Right lobe of liver (tissue), 6 donors: ENCODE measurements at regions not wholly inside any gene's neighbourhood (a gene's known extent, or its start where the extent isn't known, plus 50 kb on each side); places are given as distances from the start of the nearest gene placed in this dataset.

Experiments
- ATAC-seq, 4 donors: fragments of 200-7000 bp; cut with Tn5 transposase; one replicate each; pipeline ENCODE4 v1.9.1; 2020; ENCODE audit warnings: mild to moderate bottlenecking in 4 of 4, moderate library complexity in 4 of 4
- DNase-seq, 3 donors: peaks; one replicate each; pipeline ENCODE4 v3.0.0-alpha.2; 2020
- H3K27ac ChIP-seq, 3 donors: fragments of 200-600 bp; one replicate each; pipeline ENCODE4 v1.8.0; 2022
- H3K27me3 ChIP-seq, 2 donors: fragments of 200-600 bp; one replicate each; pipeline ENCODE4 v1.8.0; 2022
- H3K36me3 ChIP-seq, 4 donors: fragments of 200-600 bp; sonication (generic) in 1 of 4; one replicate each; pipeline versions ENCODE4 v1.5.1 to v1.8.0; 2017 to 2022; ENCODE audit warnings: control low read depth in 1 of 4
- H3K4me1 ChIP-seq, 4 donors: fragments of 200-600 bp; sonication (generic) in 1 of 4; one replicate each; pipeline versions ENCODE4 v1.5.1 to v1.8.0; 2017 to 2022; ENCODE audit warnings: control low read depth in 1 of 4
- H3K4me3 ChIP-seq, 3 donors: fragments of 200-600 bp; one replicate each; pipeline ENCODE4 v1.8.0; 2022
- H3K9me3 ChIP-seq, 4 donors: fragments of 200-600 bp; sonication (generic) in 1 of 4; one replicate each; pipeline versions ENCODE4 v1.5.1 to v1.8.0; 2017 to 2022; ENCODE audit warnings: control low read depth in 1 of 4
- POLR2A ChIP-seq: fragments of 450-650 bp; IDR thresholded peaks from one replicate; pipeline ENCODE4 v1.6.1; 2017; ENCODE audit warnings: antibody characterized with exemption, mild to moderate bottlenecking
- WGBS: methylation state at CpG from one replicate; pipeline ENCODE4 v1.1.6; 2018; ENCODE audit warnings: low coverage, low lambda C conversion rate; ENCODE audit not compliant: insufficient coverage; ENCODE audit errors: missing lambda C conversion rate; 5-methylcytosine and 5-hydroxymethylcytosine counted together
- intact Hi-C, 2 donors: fragments of 100-400 bp; cut with DNase I; formaldehyde crosslinking; loops; one replicate each; pipeline versions ENCODE4 v1.11.2 to v1.14.1; 2022
- TF ChIP-seq, protein P1 (sequence below), 4 donors: fragments of 200-600 bp in 3 of 4; fragments of 450-650 bp in 1 of 4; IDR thresholded peaks; one replicate each; pipeline versions ENCODE4 v1.5.1 to v1.8.0; 2016 to 2022; ENCODE audit warnings: antibody characterized with exemption in 4 of 4, mild to moderate bottlenecking in 2 of 4
- donor health status: DM: no; HTN: yes; CAD: no.
- donor health status: DM: no; HTN: no; CAD: no.
- donor health status: DM: no; HTN: no; CAD: no.
- donor health status: DM: no; HTN: yes; CAD: no.
- donor health status: DM: no; HTN: yes; CAD: no.

DNA sequence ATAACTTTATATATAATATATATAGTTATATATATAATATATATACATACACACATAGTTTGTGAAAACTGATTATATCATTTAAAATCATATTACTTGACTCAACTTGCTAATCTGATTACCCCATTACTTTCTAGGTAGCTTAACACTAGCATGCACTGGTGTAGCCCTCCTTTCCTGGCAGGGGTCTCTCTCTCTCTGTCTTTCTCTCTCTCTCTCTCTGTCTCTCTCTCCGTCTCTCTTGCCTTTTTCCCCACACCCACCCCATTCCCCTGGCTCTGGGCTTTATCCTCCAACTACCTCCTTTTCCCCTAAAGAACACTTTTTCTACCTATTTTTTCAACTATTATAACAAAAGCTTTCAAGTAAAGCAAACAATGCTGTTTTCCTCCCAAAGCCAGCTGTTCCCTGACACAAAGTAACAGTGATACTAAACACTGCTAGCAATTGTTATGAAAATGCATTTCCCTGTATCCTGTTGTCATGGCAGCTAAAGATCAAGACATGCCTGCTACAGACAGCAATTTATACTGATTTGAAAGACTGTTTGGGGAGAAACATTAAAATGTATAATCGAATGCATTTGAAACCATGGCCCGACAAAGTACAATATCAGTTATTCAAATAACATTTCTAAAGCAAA is 89.4 kb downstream of the CHD9NB start:
- Histone ChIP-seq H3K9me3 (no peaks in the 10 kb centered on the region), H3K27me3 (no peaks in the 10 kb centered on the region), H3K4me3 (no peak overlapping the region), H3K4me1 (no peaks in the 10 kb centered on the region), H3K36me3 (no peaks in the 10 kb centered on the region), H3K27ac (no peak overlapping the region)
- 73% methylated on average over 3 of the region's 3 CpGs for WGBS
- ATAC-seq (no peak), DNase-seq (no peak)
- intact Hi-C loops: no loop called here
- no peak for TF ChIP-seq POLR2A
- TF ChIP-seq, protein P1, sequence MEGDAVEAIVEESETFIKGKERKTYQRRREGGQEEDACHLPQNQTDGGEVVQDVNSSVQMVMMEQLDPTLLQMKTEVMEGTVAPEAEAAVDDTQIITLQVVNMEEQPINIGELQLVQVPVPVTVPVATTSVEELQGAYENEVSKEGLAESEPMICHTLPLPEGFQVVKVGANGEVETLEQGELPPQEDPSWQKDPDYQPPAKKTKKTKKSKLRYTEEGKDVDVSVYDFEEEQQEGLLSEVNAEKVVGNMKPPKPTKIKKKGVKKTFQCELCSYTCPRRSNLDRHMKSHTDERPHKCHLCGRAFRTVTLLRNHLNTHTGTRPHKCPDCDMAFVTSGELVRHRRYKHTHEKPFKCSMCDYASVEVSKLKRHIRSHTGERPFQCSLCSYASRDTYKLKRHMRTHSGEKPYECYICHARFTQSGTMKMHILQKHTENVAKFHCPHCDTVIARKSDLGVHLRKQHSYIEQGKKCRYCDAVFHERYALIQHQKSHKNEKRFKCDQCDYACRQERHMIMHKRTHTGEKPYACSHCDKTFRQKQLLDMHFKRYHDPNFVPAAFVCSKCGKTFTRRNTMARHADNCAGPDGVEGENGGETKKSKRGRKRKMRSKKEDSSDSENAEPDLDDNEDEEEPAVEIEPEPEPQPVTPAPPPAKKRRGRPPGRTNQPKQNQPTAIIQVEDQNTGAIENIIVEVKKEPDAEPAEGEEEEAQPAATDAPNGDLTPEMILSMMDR (IDR thresholded peaks at IDR 0.05): no peak

DNA sequence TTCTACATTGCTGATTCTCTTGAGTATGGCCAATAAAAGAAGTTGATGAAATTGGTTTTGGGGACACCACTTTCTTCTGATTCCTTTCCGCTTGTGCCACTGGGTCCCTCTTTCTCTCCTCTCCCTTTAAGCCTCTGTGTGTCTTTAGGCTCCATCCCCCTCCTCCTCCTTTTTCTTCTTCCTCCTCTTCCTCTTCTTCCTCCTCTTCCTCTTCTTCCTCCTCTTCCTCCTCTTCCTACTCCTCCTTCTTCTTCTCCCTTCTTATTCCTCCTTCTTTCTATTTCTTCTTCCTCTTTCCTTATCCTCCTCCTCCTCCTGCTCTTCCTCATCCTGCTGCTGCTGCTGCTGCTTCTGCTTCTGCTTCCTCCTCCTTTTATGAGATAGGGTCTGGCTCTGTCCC is 93.7 kb downstream of the CHD9NB start:
- no CpG with 5 or more reads among the region's 1 CpG for WGBS
- no peaks in the 10 kb centered on the region for H3K9me3 ChIP-seq
- ATAC-seq: no peak

DNA sequence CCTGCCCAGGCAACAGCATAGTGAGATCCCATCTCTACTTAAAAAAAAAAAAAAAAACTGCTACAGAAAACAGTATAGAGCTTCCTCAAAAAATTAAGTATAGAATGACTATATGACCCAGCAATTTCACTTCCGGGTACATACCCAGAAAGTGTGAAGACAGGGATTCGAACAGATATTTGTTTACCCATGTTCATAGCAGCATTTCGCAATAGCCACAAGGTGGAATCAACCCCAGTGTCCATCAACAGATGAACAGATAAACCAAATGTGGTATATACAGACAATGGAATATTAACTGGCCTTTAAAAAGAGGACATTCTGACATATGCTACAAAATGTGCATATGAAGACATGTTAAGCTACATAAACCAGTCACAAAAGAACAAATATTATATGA is 95.5 kb downstream of the CHD9NB start:
- Histone ChIP-seq H3K36me3 (no peaks in the 10 kb centered on the region), H3K27ac (no peak overlapping the region), H3K4me1 (no peaks in the 10 kb centered on the region), H3K27me3 (no peaks in the 10 kb centered on the region), H3K4me3 (no peak overlapping the region), H3K9me3 (no peaks in the 10 kb centered on the region)
- TF ChIP-seq, protein P1 (IDR thresholded peaks at IDR 0.05): no peak
- TF ChIP-seq POLR2A: no peak
- 66% methylated on average over 3 of the region's 3 CpGs for WGBS
- no peak for DNase-seq
- intact Hi-C loops: no loop called here
- ATAC-seq: no peak

More for the DNA sequence above, 93.7 kb downstream of the CHD9NB start:
- TF ChIP-seq, protein P1 (IDR thresholded peaks at IDR 0.05): no peak
- no peak for TF ChIP-seq POLR2A
- no peaks in the 10 kb centered on the region for H3K27me3 ChIP-seq
- H3K4me1 ChIP-seq: no peaks in the 10 kb centered on the region
- no peaks in the 10 kb centered on the region for H3K36me3 ChIP-seq
- intact Hi-C loops: no loop called here
- no peak for DNase-seq
- H3K4me3 ChIP-seq: no peak overlapping the region
- no peak overlapping the region for H3K27ac ChIP-seq

GRCh38 chr16:52956044-52956443 is 96.7 kb downstream of the CHD9NB start:
- H3K9me3 ChIP-seq: no peaks in the 10 kb centered on the region
- no peaks in the 10 kb centered on the region for H3K27me3 ChIP-seq
- no peak overlapping the region for H3K27ac ChIP-seq
- ATAC-seq (no peak), DNase-seq (no peak)
- no peaks in the 10 kb centered on the region for H3K4me1 ChIP-seq
- no peak overlapping the region for H3K4me3 ChIP-seq
- no peaks in the 10 kb centered on the region for H3K36me3 ChIP-seq
- 83% methylated on average over 1 of the region's 1 CpG for WGBS
- TF ChIP-seq, protein P1 (IDR thresholded peaks at IDR 0.05): no peak
- no peak for TF ChIP-seq POLR2A
- intact Hi-C loops: no loop called here

GRCh38 chr16:52953215-52953614 is 99.5 kb downstream of the CHD9NB start:
- Histone ChIP-seq H3K27me3 (no peaks in the 10 kb centered on the region), H3K4me1 (no peaks in the 10 kb centered on the region), H3K4me3 (no peak overlapping the region), H3K27ac (no peak overlapping the region), H3K36me3 (no peaks in the 10 kb centered on the region), H3K9me3 (no peaks in the 10 kb centered on the region)
- TF ChIP-seq, protein P1 (IDR thresholded peaks at IDR 0.05): no peak
- TF ChIP-seq POLR2A: no peak
- DNase-seq (no peak), ATAC-seq (no peak)
- WGBS: 56% methylated on average over 4 of the region's 4 CpGs
- intact Hi-C loops: no loop called here
